Psoas muscle (tissue), 7 donors: ENCODE measurements at regions not wholly inside any gene's neighbourhood (a gene's known extent, or its start where the extent isn't known, plus 50 kb on each side); places are given as distances from the start of the nearest gene placed in this dataset.

Source experiments
- ATAC-seq, 4 donors: fragments of 200-7000 bp; cut with Tn5 transposase; one replicate each; pipeline ENCODE4 v1.9.1; 2020; ENCODE audit warnings: moderate library complexity in 3 of 4, mild to moderate bottlenecking in 2 of 4
- DNase-seq, 2 donors: peaks; one replicate each; pipeline ENCODE4 v3.0.0-alpha.2; 2020
- H3K27ac ChIP-seq: fragments of 200-600 bp; one replicate; pipeline ENCODE4 v1.8.0; 2022
- H3K27me3 ChIP-seq, 3 donors: fragments of 200-600 bp in 1 of 3; one replicate each; pipeline versions ENCODE4 v1.6.1 to v1.8.0; 2013 to 2022; ENCODE audit warnings: low read length in 2 of 3, mild to moderate bottlenecking in 2 of 3, moderate library complexity in 1 of 3; ENCODE audit not compliant: insufficient read depth in 3 of 3
- H3K36me3 ChIP-seq, 2 donors: fragments of 200-600 bp in 1 of 2; one replicate each; pipeline versions ENCODE4 v1.6.1 to v1.8.0; 2013 to 2022; ENCODE audit warnings: low read depth in 1 of 2, mild to moderate bottlenecking in 1 of 2, moderate library complexity in 1 of 2; ENCODE audit not compliant: insufficient read depth in 1 of 2
- H3K4me1 ChIP-seq: fragments of 200-600 bp; one replicate; pipeline ENCODE4 v1.8.0; 2022
- H3K4me3 ChIP-seq: fragments of 200-600 bp; one replicate; pipeline ENCODE4 v1.8.0; 2022; ENCODE audit warnings: mild to moderate bottlenecking
- H3K9me3 ChIP-seq: fragments of 200-600 bp; one replicate; pipeline ENCODE4 v1.8.0; 2022
- CTCF ChIP-seq: fragments of 200-600 bp; IDR thresholded peaks from one replicate; pipeline ENCODE4 v1.8.0; 2022; ENCODE audit warnings: antibody characterized with exemption
- WGBS, 3 donors: extraction: QIAGEN DNeasy Blood & Tissue Kit; methylation state at CpG; one replicate each; pipeline versions ENCODE4 v1.1.6 to v1.1.7; 2013; 5-methylcytosine and 5-hydroxymethylcytosine counted together
- intact Hi-C, 2 donors: fragments of 100-400 bp; cut with DNase I; formaldehyde crosslinking; loops; one replicate each; pipeline versions ENCODE4 v1.11.0 to v1.14.2; 2022
- donor health status: healthy with polysubstance abuse.
- donor health status: DM: no; HTN: no; CAD: no; lungs with moderate emphysema.
- donor health status: Bipolar disorder and iron deficiency.
- donor health status: healthy.
- donor health status: DM: yes; HTN: yes; CAD: no.
- donor health status: DM: no; HTN: no; CAD: no.
- donor health status: DM: yes; HTN: yes; CAD: no.

- Histone ChIP-seq H3K9me3 (no peaks in the 10 kb centered on the region), H3K27me3 (no peaks in the 10 kb centered on the region), H3K4me3 (no peak overlapping the region), H3K27ac (no peak overlapping the region), H3K36me3 (no peaks in the 10 kb centered on the region), H3K4me1 (no peaks in the 10 kb centered on the region)
- intact Hi-C loops = no loop called here
- DNase-seq (no peak), ATAC-seq (no peak)
- 83 to 85% (median 85%) methylated on average over 3 of the region's 3 CpGs for WGBS, 3 donors
- TF ChIP-seq CTCF = no peak
These were observed 63.0 kb upstream of the CELF4 start for GRCh38 chr18:37628470-37629220.

- H3K4me1 ChIP-seq = no peaks in the 10 kb centered on the region
- no peak for TF ChIP-seq CTCF
- H3K27me3 ChIP-seq = no peaks in the 10 kb centered on the region
- WGBS, 3 donors = 89 to 95% (median 91%) methylated on average over 2 of the region's 2 CpGs
- DNase-seq (no peak), ATAC-seq (no peak)
- intact Hi-C loops = no loop called here
- no peak overlapping the region for H3K27ac ChIP-seq
- H3K36me3 ChIP-seq = no peaks in the 10 kb centered on the region
- H3K9me3 ChIP-seq = no peaks in the 10 kb centered on the region
- H3K4me3 ChIP-seq = no peak overlapping the region
These were observed 58.7 kb upstream of the CELF4 start for GRCh38 chr18:37624318-37624717.

GRCh38 chr18:37619964-37620363, 54.4 kb upstream of the CELF4 start:
- H3K4me3 ChIP-seq = no peak overlapping the region
- no peaks in the 10 kb centered on the region for H3K9me3 ChIP-seq
- no peaks in the 10 kb centered on the region for H3K4me1 ChIP-seq
- DNase-seq = no peak
- WGBS, 3 donors = 67 to 72% (median 72%) methylated on average over 4 of the region's 4 CpGs
- H3K27me3 ChIP-seq = no peaks in the 10 kb centered on the region
- TF ChIP-seq CTCF = no peak
- intact Hi-C loops = no loop called here
- H3K27ac ChIP-seq = no peak overlapping the region
- no peaks in the 10 kb centered on the region for H3K36me3 ChIP-seq
- no peak for ATAC-seq

- Histone ChIP-seq H3K9me3 (no peaks in the 10 kb centered on the region), H3K27ac (no peak overlapping the region), H3K4me3 (no peak overlapping the region), H3K4me1 (no peaks in the 10 kb centered on the region), H3K27me3 (no peaks in the 10 kb centered on the region), H3K36me3 (no peaks in the 10 kb centered on the region)
- ATAC-seq (no peak), DNase-seq (no peak)
- 26 to 48% (median 42%) methylated on average over 2 of the region's 2 CpGs for WGBS, 3 donors
- intact Hi-C loops = no loop called here
- TF ChIP-seq CTCF = no peak
These were observed 52.0 kb upstream of the CELF4 start for GRCh38 chr18:37617623-37618022.
